Lower leg skin (tissue), 3 donors: ENCODE measurements at regions not wholly inside any gene's neighbourhood (a gene's known extent, or its start where the extent isn't known, plus 50 kb on each side); places are given as distances from the start of the nearest gene placed in this dataset.

Experiments used
- POLR2A ChIP-seq, 2 donors: fragments of 450-650 bp; IDR thresholded peaks; one replicate each; pipeline ENCODE4 v1.6.1; 2016 to 2017; ENCODE audit warnings: antibody characterized with exemption in 2 of 2, mild to moderate bottlenecking in 1 of 2, moderate library complexity in 1 of 2
- TF ChIP-seq, protein P1 (sequence below), 3 donors: fragments of 450-650 bp; IDR thresholded peaks; one replicate each; pipeline ENCODE4 v1.5.1; 2016; ENCODE audit warnings: antibody characterized with exemption in 3 of 3, mild to moderate bottlenecking in 3 of 3, moderate library complexity in 2 of 3

DNA sequence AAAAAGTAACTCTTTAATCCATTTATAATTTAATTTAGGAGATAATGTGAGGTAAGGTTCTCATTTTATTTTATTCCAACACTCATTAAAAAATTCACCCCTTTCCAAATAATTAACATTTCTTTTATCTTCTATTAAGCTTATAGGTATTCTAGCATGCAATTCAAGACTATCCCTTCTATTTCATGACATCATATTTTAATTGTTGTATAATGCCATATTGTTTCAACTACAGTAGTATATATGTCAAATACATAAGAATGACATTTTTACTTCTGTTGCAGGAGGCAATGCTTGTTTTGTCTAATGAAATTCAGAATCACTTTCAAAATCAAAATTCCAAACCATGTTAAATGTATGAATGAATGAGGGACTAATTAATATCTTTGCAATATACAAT, 76.2 kb downstream of the MAFB start:
- TF ChIP-seq, protein P1, sequence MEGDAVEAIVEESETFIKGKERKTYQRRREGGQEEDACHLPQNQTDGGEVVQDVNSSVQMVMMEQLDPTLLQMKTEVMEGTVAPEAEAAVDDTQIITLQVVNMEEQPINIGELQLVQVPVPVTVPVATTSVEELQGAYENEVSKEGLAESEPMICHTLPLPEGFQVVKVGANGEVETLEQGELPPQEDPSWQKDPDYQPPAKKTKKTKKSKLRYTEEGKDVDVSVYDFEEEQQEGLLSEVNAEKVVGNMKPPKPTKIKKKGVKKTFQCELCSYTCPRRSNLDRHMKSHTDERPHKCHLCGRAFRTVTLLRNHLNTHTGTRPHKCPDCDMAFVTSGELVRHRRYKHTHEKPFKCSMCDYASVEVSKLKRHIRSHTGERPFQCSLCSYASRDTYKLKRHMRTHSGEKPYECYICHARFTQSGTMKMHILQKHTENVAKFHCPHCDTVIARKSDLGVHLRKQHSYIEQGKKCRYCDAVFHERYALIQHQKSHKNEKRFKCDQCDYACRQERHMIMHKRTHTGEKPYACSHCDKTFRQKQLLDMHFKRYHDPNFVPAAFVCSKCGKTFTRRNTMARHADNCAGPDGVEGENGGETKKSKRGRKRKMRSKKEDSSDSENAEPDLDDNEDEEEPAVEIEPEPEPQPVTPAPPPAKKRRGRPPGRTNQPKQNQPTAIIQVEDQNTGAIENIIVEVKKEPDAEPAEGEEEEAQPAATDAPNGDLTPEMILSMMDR (IDR thresholded peaks at IDR 0.05) = no peak
- no peak for TF ChIP-seq POLR2A (IDR thresholded peaks at IDR 0.05)
